DND-41 (cell line): ENCODE measurements at regions not wholly inside any gene's neighbourhood (a gene's known extent, or its start where the extent isn't known, plus 50 kb on each side); places are given as distances from the start of the nearest gene placed in this dataset.
"Not testable (repeated sequence)": the region's sequence is repeated elsewhere in the genome, so short reads cannot be mapped to it uniquely, and the experiment has no call there.

Experiments used
- ATAC-seq: fragments of 200-7000 bp; cut with Tn5 transposase; 3 replicates; pipeline ENCODE4 v1.9.1; 2021; ENCODE audit warnings: low read depth; ENCODE audit not compliant: insufficient read depth
- DNase-seq: peaks from one replicate; pipeline ENCODE4 v3.0.0-alpha.2; 2020
- H2AFZ ChIP-seq: 2 replicates; pipeline ENCODE4 v1.6.0; 2012; ENCODE audit warnings: low read depth, low read length
- H3K27ac ChIP-seq: 2 replicates; pipeline ENCODE4 v1.5.1; 2012; ENCODE audit warnings: low read length, inconsistent platforms
- H3K27me3 ChIP-seq: fragments of 200-600 bp; sonication (generic); 2 replicates; pipeline ENCODE4 v1.6.0; 2012; ENCODE audit warnings: low read length, mild to moderate bottlenecking, inconsistent platforms; ENCODE audit not compliant: insufficient read depth, poor library complexity
- H3K36me3 ChIP-seq: 2 replicates; pipeline ENCODE4 v1.5.1; 2012; ENCODE audit warnings: low read length, inconsistent platforms; ENCODE audit not compliant: insufficient read depth
- H3K4me1 ChIP-seq: 2 replicates; pipeline ENCODE4 v1.5.1; 2012; ENCODE audit warnings: mild to moderate bottlenecking, low read length; ENCODE audit not compliant: insufficient read depth
- H3K4me2 ChIP-seq: 2 replicates; pipeline ENCODE4 v1.6.0; 2012; ENCODE audit warnings: mild to moderate bottlenecking, moderate library complexity, low read length, inconsistent platforms; ENCODE audit not compliant: insufficient read depth
- H3K4me3 ChIP-seq, 2 experiments: fragments of 200-600 bp in 1 of 2; shearing (Covaris generic) in 1 of 2; 2 replicates each; pipeline ENCODE4 v1.5.1; 2012 to 2016; ENCODE audit warnings: inconsistent platforms in 2 of 2, low read length in 2 of 2, mild to moderate bottlenecking in 2 of 2, low read depth in 1 of 2, moderate library complexity in 1 of 2
- H3K79me2 ChIP-seq: 2 replicates; pipeline ENCODE4 v1.6.0; 2012; ENCODE audit warnings: low read length, inconsistent platforms; ENCODE audit not compliant: insufficient read depth
- H3K9ac ChIP-seq: 2 replicates; pipeline ENCODE4 v1.6.0; 2012; ENCODE audit warnings: low read depth, mild to moderate bottlenecking, inconsistent platforms, low read length, moderate library complexity
- H3K9me3 ChIP-seq: 2 replicates; pipeline ENCODE4 v1.5.1; 2012; ENCODE audit warnings: low read length, moderate library complexity, mild to moderate bottlenecking, inconsistent platforms; ENCODE audit not compliant: insufficient read depth, severe bottlenecking
- H4K20me1 ChIP-seq: 2 replicates; pipeline ENCODE4 v1.6.0; 2012; ENCODE audit warnings: low read length; ENCODE audit not compliant: insufficient read depth
- CTCF ChIP-seq: IDR thresholded peaks from 2 replicates; pipeline ENCODE4 v1.5.1; 2012; ENCODE audit warnings: borderline replicate concordance, low read length, moderate library complexity, mild to moderate bottlenecking; ENCODE audit not compliant: poor library complexity, severe bottlenecking; ENCODE audit errors: extremely low read depth
- EZH2 ChIP-seq: IDR thresholded peaks from 3 replicates; pipeline ENCODE4 v1.6.1; 2012; ENCODE audit warnings: borderline replicate concordance, low read depth, mild to moderate bottlenecking, moderate library complexity, low read length, inconsistent platforms; ENCODE audit not compliant: severe bottlenecking

- Histone ChIP-seq H3K27ac (no peak overlapping the region), H3K36me3 (no peaks in the 10 kb centered on the region), H3K79me2 (no peaks in the 10 kb centered on the region), H3K4me2 (no peak overlapping the region), H3K4me3 (no peak overlapping the region), H2AFZ (no peak overlapping the region), H3K27me3 (no peaks in the 10 kb centered on the region), H3K9me3 (peaks cover 4% of the 10 kb centered on the region), H3K9ac (no peak overlapping the region), H4K20me1 (no peaks in the 10 kb centered on the region), H3K4me1 (no peaks in the 10 kb centered on the region)
- DNase-seq (no peak), ATAC-seq (no peak)
- TF ChIP-seq EZH2: no peak
- TF ChIP-seq CTCF: no peak
These were observed 118.3 kb downstream of the MTHFS start for GRCh38 chr15:79778378-79778990.

- no peak overlapping the region for H3K27ac ChIP-seq
- H3K4me2 ChIP-seq: no peak overlapping the region
- H3K36me3 ChIP-seq: no peaks in the 10 kb centered on the region
- peaks cover 4% of the 10 kb centered on the region for H3K9me3 ChIP-seq
- H3K4me3 ChIP-seq: no peak overlapping the region
- ATAC-seq: no peak
- H3K4me1 ChIP-seq: no peaks in the 10 kb centered on the region
- no peaks in the 10 kb centered on the region for H4K20me1 ChIP-seq
- H3K79me2 ChIP-seq: no peaks in the 10 kb centered on the region
- no peaks in the 10 kb centered on the region for H3K27me3 ChIP-seq
- no peak for DNase-seq
- TF ChIP-seq EZH2: no peak
- TF ChIP-seq CTCF: no peak
- H3K9ac ChIP-seq: no peak overlapping the region
- no peak overlapping the region for H2AFZ ChIP-seq
These were observed 117.1 kb downstream of the MTHFS start for GRCh38 chr15:79779746-79780145.

GRCh38 chr15:79782307-79782706 lies 114.5 kb downstream of the MTHFS start:
- not testable (repeated sequence) for ATAC-seq, H3K4me1 ChIP-seq, H3K9ac ChIP-seq, H4K20me1 ChIP-seq, H3K4me2 ChIP-seq, H3K27me3 ChIP-seq, H3K79me2 ChIP-seq, H3K9me3 ChIP-seq, H2AFZ ChIP-seq, H3K36me3 ChIP-seq, H3K4me3 ChIP-seq, DNase-seq, H3K27ac ChIP-seq
